Esophagus squamous epithelium (tissue), 5 donors: ENCODE measurements at regions not wholly inside any gene's neighbourhood (a gene's known extent, or its start where the extent isn't known, plus 50 kb on each side); places are given as distances from the start of the nearest gene placed in this dataset.

Experiments used
- DNase-seq: peaks from one replicate; lab custom pipeline; 2025; lab: John Stamatoyannopoulos, UW
- H3K27ac ChIP-seq, 4 donors: fragments of 200-600 bp; sonication (generic); one replicate each; pipeline ENCODE4 v1.5.1; 2016 to 2019; ENCODE audit warnings: mild to moderate bottlenecking in 1 of 4
- H3K27me3 ChIP-seq, 4 donors: fragments of 200-600 bp; sonication (generic); 1 replicate in 3 of 4; 2 replicates in 1 of 4; pipeline versions ENCODE4 v1.5.1 to v1.6.0; 2017 to 2021; ENCODE audit warnings: antibody characterized with exemption in 1 of 4
- H3K36me3 ChIP-seq, 3 donors: fragments of 200-600 bp; sonication (generic); one replicate each; pipeline ENCODE4 v1.5.1; 2016 to 2019
- H3K4me1 ChIP-seq, 3 donors: fragments of 200-600 bp; sonication (generic); one replicate each; pipeline ENCODE4 v1.5.1; 2017 to 2019
- H3K4me3 ChIP-seq, 4 donors: fragments of 200-600 bp; sonication (generic); 1 replicate in 3 of 4; 2 replicates in 1 of 4; pipeline ENCODE4 v1.5.1; 2016 to 2019; ENCODE audit warnings: mild to moderate bottlenecking in 2 of 4, moderate library complexity in 1 of 4
- H3K9me3 ChIP-seq, 3 donors: fragments of 200-600 bp; sonication (generic); one replicate each; pipeline ENCODE4 v1.5.1; 2016 to 2019
- CTCF ChIP-seq, 6 experiments: fragments of 450-650 bp in 4 of 6; fragments of 200-600 bp in 2 of 6; sonication (generic) in 2 of 6; IDR thresholded peaks; one replicate each; pipeline ENCODE4 v1.5.1; 2016 to 2019; ENCODE audit warnings: antibody characterized with exemption in 6 of 6, mild to moderate bottlenecking in 4 of 6, moderate library complexity in 4 of 6
- POLR2A ChIP-seq, 4 donors: fragments of 450-650 bp; IDR thresholded peaks; one replicate each; pipeline ENCODE4 v1.6.1; 2017; ENCODE audit warnings: antibody characterized with exemption in 4 of 4, mild to moderate bottlenecking in 4 of 4, moderate library complexity in 3 of 4
- WGBS, 2 donors: methylation state at CpG; one replicate each; pipeline ENCODE4 v1.1.5; 2018; 5-methylcytosine and 5-hydroxymethylcytosine counted together
- intact Hi-C: fragments of 100-400 bp; cut with DNase I; formaldehyde crosslinking; loops from one replicate; pipeline ENCODE4 v1.15.0; 2022
- donor health status: DM: yes; HTN: yes; CAD: no.

DNA sequence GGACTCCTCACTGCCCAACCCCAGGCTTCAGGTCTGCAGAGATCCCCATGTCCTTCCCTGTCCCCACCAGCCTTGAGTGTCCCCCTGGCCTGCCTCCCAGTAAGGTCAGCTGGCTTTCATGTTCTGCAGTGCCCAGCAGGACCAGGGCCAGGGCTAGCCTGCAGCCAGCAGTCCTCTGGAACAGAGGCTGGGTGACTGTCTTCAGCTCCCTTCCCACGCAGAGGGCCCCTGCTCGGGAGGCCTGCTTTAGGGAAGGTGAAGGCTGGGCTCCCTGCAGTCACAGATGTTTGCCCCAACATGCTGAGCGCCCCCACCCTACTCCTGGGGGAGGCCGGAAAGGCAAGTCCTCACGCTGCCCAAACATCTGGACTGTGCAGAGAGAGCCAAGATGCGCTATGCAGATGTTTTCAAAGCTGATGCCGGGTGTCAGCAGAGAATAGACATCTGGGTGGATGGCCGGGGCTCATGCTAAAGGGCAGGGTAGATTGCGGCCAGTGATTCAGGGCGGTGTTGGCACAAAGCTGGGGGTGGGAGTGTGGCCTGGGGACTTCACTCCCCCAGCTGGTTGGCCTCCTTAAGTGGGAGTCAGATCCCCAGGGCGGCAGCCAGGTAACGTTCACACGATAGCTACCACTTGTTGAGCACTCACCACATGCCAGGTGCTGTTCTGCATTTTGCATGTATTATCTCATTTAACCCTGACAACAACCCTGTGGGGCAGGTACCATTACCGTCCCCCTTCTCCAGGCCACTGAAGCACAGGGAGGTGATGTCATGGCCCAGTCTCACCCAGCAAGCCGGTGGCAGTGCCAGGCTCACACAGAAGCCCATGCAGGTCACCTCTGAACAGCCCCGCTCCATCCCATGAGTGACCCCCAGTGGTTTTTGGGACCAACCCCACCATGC, 71.2 kb upstream of the COL13A1 start:
- Histone ChIP-seq H3K9me3 (no peaks in the 10 kb centered on the region), H3K4me1 (peaks cover 18 to 82% (median 65%) of the 10 kb centered on the region in 3 donors), H3K36me3 (no peaks in the 10 kb centered on the region), H3K27me3 (no peaks in the 10 kb centered on the region), H3K27ac (peak overlapping the region in 2 of 4 donors; percentile 5 to 33), H3K4me3 (no peak overlapping the region)
- TF ChIP-seq POLR2A (IDR thresholded peaks at IDR 0.05) = no peak
- no peak for TF ChIP-seq CTCF (IDR thresholded peaks at IDR 0.05)
- no peak for DNase-seq
- intact Hi-C loops = no loop called here
- WGBS, 2 donors = 36 to 70% methylated on average over 3 to 5 of the region's 16 CpGs

- DNase-seq = no peak
- TF ChIP-seq POLR2A (IDR thresholded peaks at IDR 0.05) (no peak), CTCF (IDR thresholded peaks at IDR 0.05) (no peak)
- H3K27ac ChIP-seq = peak overlapping the region in 1 of 4 donors; percentile 36
- no peaks in the 10 kb centered on the region for H3K27me3 ChIP-seq
- intact Hi-C loops = no loop called here
- no peak overlapping the region for H3K4me3 ChIP-seq
- H3K4me1 ChIP-seq = peaks cover 18 to 86% (median 65%) of the 10 kb centered on the region in 3 donors
- H3K36me3 ChIP-seq = no peaks in the 10 kb centered on the region
- WGBS, 2 donors = 70 to 83% methylated on average over 1 to 2 of the region's 3 CpGs
- no peaks in the 10 kb centered on the region for H3K9me3 ChIP-seq
These were observed 70.5 kb upstream of the COL13A1 start for GRCh38 chr10:69731184-69731583.

DNA sequence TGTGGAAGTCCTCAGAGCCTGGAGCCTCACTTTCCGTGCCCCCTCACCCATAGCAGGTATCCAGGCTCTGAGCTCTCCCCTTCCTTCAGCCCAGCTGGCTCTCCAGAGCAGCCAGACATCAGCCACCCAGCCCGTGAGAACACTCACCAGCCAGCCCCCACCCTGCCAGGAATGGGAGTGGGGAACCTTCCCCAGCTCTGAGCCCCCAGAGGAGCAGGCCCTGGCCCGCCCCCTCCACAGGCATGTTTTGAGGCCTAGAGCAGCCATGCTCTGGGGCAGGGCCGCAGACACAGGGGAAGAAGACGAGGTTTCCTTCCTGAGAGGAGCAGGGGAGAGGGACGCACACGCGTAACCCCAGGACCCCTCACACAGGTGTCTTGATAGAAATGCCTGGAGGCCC, 70.0 kb upstream of the COL13A1 start:
- DNase-seq = no peak
- Histone ChIP-seq H3K27me3 (no peaks in the 10 kb centered on the region), H3K9me3 (no peaks in the 10 kb centered on the region), H3K27ac (peak overlapping the region in 1 of 4 donors; percentile 36), H3K36me3 (no peaks in the 10 kb centered on the region), H3K4me1 (peaks cover 18 to 89% (median 65%) of the 10 kb centered on the region in 3 donors), H3K4me3 (no peak overlapping the region)
- 86 to 100% methylated on average over 3 to 7 of the region's 8 CpGs for WGBS, 2 donors
- TF ChIP-seq CTCF (IDR thresholded peaks at IDR 0.05) = no peak
- TF ChIP-seq POLR2A (IDR thresholded peaks at IDR 0.05) = no peak
- intact Hi-C loops = no loop called here

GRCh38 chr10:69732147-69732825, 69.4 kb upstream of the COL13A1 start:
- TF ChIP-seq POLR2A (IDR thresholded peaks at IDR 0.05) (no peak), CTCF (IDR thresholded peaks at IDR 0.05) (no peak)
- no peaks in the 10 kb centered on the region for H3K9me3 ChIP-seq
- peaks cover 18 to 89% (median 65%) of the 10 kb centered on the region in 3 donors for H3K4me1 ChIP-seq
- H3K27me3 ChIP-seq = no peaks in the 10 kb centered on the region
- DNase-seq = no peak
- 89 to 90% methylated on average over 9 to 14 of the region's 16 CpGs for WGBS, 2 donors
- no peaks in the 10 kb centered on the region for H3K36me3 ChIP-seq
- H3K27ac ChIP-seq = peak overlapping the region in 1 of 4 donors; percentile 9
- H3K4me3 ChIP-seq = no peak overlapping the region
- intact Hi-C loops = no loop called here

DNA sequence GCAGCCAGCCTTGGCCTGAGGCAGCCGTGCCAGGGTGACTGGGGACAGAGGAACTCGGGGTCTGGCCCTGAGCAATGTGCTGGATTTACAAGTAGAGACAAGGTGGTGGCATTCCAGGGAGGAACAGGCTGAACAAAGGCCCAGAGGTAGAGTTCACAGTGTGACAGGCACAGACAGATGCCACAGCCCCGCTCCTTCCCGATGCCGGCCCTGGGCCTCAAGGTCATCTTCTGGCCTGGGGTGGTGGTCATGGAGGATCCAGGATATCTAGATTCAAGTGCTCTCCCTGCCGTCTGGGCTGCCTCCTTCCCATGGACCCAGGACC, 68.9 kb upstream of the COL13A1 start:
- Histone ChIP-seq H3K9me3 (no peaks in the 10 kb centered on the region), H3K27ac (peak overlapping the region in 1 of 4 donors; percentile 9), H3K27me3 (no peaks in the 10 kb centered on the region), H3K4me3 (no peak overlapping the region), H3K36me3 (no peaks in the 10 kb centered on the region), H3K4me1 (peaks cover 18 to 84% (median 65%) of the 10 kb centered on the region in 3 donors)
- 23 to 65% methylated on average over 3 to 5 of the region's 6 CpGs for WGBS, 2 donors
- no peak for DNase-seq
- intact Hi-C loops = no loop called here
- no peak for TF ChIP-seq POLR2A (IDR thresholded peaks at IDR 0.05)
- no peak for TF ChIP-seq CTCF (IDR thresholded peaks at IDR 0.05)
